Liver (tissue), 8 donors: ENCODE measurements at regions not wholly inside any gene's neighbourhood (a gene's known extent, or its start where the extent isn't known, plus 50 kb on each side); places are given as distances from the start of the nearest gene placed in this dataset.

Experiments used
- DNase-seq: peaks from one replicate; pipeline ENCODE4 v3.0.0-alpha.2; 2017; ENCODE audit warnings: low spot score
- H3K27ac ChIP-seq, 2 donors: one replicate each; pipeline ENCODE4 v1.7.0; 2013; ENCODE audit warnings: inconsistent platforms in 2 of 2, low read length in 2 of 2, control low read depth in 1 of 2, low read depth in 1 of 2, mild to moderate bottlenecking in 1 of 2
- H3K27me3 ChIP-seq, 4 donors: one replicate each; pipeline versions ENCODE4 v1.6.1 to v1.7.0; 2013; ENCODE audit warnings: low read length in 3 of 4, inconsistent platforms in 1 of 4, mild to moderate bottlenecking in 1 of 4, moderate library complexity in 1 of 4; ENCODE audit not compliant: control insufficient read depth in 4 of 4, insufficient read depth in 4 of 4
- H3K36me3 ChIP-seq, 4 donors: one replicate each; pipeline versions ENCODE4 v1.6.1 to v1.7.0; 2013; ENCODE audit warnings: low read length in 3 of 4, mild to moderate bottlenecking in 3 of 4, low read depth in 1 of 4, moderate library complexity in 1 of 4; ENCODE audit not compliant: control insufficient read depth in 4 of 4, insufficient read depth in 3 of 4
- H3K4me1 ChIP-seq, 4 donors: one replicate each; pipeline versions ENCODE4 v1.6.1 to v1.7.0; 2013; ENCODE audit warnings: low read length in 3 of 4, mild to moderate bottlenecking in 3 of 4, moderate library complexity in 1 of 4; ENCODE audit not compliant: control insufficient read depth in 4 of 4, insufficient read depth in 4 of 4
- H3K4me3 ChIP-seq, 3 donors: one replicate each; pipeline versions ENCODE4 v1.6.1 to v1.7.0; 2013; ENCODE audit warnings: low read length in 3 of 3, control low read depth in 1 of 3, low read depth in 1 of 3, mild to moderate bottlenecking in 1 of 3
- H3K9ac ChIP-seq, 2 donors: one replicate each; pipeline ENCODE4 v1.7.0; 2013; ENCODE audit warnings: low read length in 2 of 2, mild to moderate bottlenecking in 2 of 2, moderate library complexity in 2 of 2, control low read depth in 1 of 2, low read depth in 1 of 2
- H3K9me3 ChIP-seq, 4 donors: one replicate each; pipeline versions ENCODE4 v1.6.1 to v1.7.0; 2013; ENCODE audit warnings: low read length in 3 of 4; ENCODE audit not compliant: control insufficient read depth in 4 of 4
- FOXA1 ChIP-seq: IDR thresholded peaks from 2 replicates; pipeline ENCODE4 v1.6.1; 2016; ENCODE audit warnings: antibody characterized with exemption
- FOXA2 ChIP-seq: IDR thresholded peaks from 2 replicates; pipeline ENCODE4 v1.6.1; 2016; ENCODE audit warnings: antibody characterized with exemption
- HNF4G ChIP-seq: IDR thresholded peaks from 2 replicates; pipeline ENCODE4 v1.6.1; 2016; ENCODE audit warnings: antibody characterized with exemption
- JUND ChIP-seq, 2 donors: IDR thresholded peaks; 2 replicates each; pipeline ENCODE4 v1.6.1; 2016; ENCODE audit warnings: antibody characterized with exemption in 2 of 2
- NR2F2 ChIP-seq: IDR thresholded peaks from 2 replicates; pipeline ENCODE4 v1.6.1; 2016; ENCODE audit warnings: antibody characterized with exemption
- RAD21 ChIP-seq, 2 donors: IDR thresholded peaks; 2 replicates each; pipeline ENCODE4 v1.6.1; 2016; ENCODE audit warnings: antibody characterized with exemption in 2 of 2, mild to moderate bottlenecking in 2 of 2
- RXRA ChIP-seq, 2 donors: IDR thresholded peaks; 2 replicates each; pipeline ENCODE4 v1.6.1; 2017 to 2018; ENCODE audit warnings: antibody characterized with exemption in 2 of 2, mild to moderate bottlenecking in 1 of 2
- SP1 ChIP-seq: IDR thresholded peaks from 2 replicates; pipeline ENCODE4 v1.6.1; 2018; ENCODE audit warnings: antibody characterized with exemption, mild to moderate bottlenecking
- TAF1 ChIP-seq: conservative IDR thresholded peaks from 2 replicates; pipeline ENCODE4 v1.6.1; 2016; ENCODE audit warnings: antibody characterized with exemption, mild to moderate bottlenecking
- WGBS: extraction: QIAGEN DNeasy Blood & Tissue Kit; methylation state at CpG from one replicate; pipeline ENCODE4 v1.1.7; 2013; 5-methylcytosine and 5-hydroxymethylcytosine counted together
- TF ChIP-seq, protein P1 (sequence below): IDR thresholded peaks from 2 replicates; pipeline ENCODE4 v1.6.1; 2016; ENCODE audit warnings: antibody characterized with exemption
- TF ChIP-seq, protein P2 (sequence below): IDR thresholded peaks from 2 replicates; pipeline ENCODE4 v1.6.1; 2016; ENCODE audit warnings: antibody characterized with exemption
- TF ChIP-seq, protein P3 (sequence below): fragments of 150-350 bp; IDR thresholded peaks from 2 replicates; pipeline ENCODE4 v1.5.1; 2017; ENCODE audit warnings: improper control_type of control experiment, low read depth, low read length; ENCODE audit not compliant: missing input control
- TF ChIP-seq, protein P4 (sequence below): IDR thresholded peaks from 2 replicates; pipeline ENCODE4 v1.6.1; 2016; ENCODE audit warnings: antibody characterized with exemption
- TF ChIP-seq, protein P5 (sequence below): IDR thresholded peaks from 2 replicates; pipeline ENCODE4 v1.6.1; 2016; ENCODE audit warnings: antibody characterized with exemption, mild to moderate bottlenecking
- donor health status: healthy.
- donor health status: healthy.
- donor health status: healthy.
- donor health status: healthy.
- donor health status: healthy.

DNA sequence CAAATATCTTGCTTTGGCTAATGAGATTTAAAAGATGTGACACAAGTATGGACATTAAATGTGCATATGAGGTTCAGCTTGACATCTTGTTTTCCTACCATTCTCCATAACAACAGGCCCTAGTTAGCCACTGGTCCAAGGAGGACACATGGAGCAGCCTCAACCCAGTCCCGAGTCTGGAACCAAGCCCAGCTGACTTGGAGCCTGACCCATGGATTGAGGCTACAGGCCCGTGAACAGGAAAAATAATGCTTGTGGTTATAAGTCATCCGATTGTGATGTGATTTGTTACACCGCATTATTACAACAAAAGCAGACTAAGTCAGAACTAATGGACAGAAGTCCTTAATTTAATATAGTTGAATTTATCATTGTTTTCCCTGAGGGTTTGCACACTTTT, 123.2 kb upstream of the BANK1 start:
- DNase-seq: no peak
- H3K27me3 ChIP-seq: no peaks in the 10 kb centered on the region
- H3K4me3 ChIP-seq: no peak overlapping the region
- H3K9me3 ChIP-seq: peaks cover 0 to 2% (median 0%) of the 10 kb centered on the region in 4 donors
- H3K4me1 ChIP-seq: no peaks in the 10 kb centered on the region
- H3K9ac ChIP-seq: no peak overlapping the region
- WGBS: 90% methylated on average over 4 of the region's 4 CpGs
- no peak for TF ChIP-seq TAF1
- no peak for TF ChIP-seq NR2F2
- TF ChIP-seq, protein P1, sequence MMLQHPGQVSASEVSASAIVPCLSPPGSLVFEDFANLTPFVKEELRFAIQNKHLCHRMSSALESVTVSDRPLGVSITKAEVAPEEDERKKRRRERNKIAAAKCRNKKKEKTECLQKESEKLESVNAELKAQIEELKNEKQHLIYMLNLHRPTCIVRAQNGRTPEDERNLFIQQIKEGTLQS: no peak
- no peak for TF ChIP-seq JUND (IDR thresholded peaks at IDR 0.05)
- no peak for TF ChIP-seq RXRA (IDR thresholded peaks at IDR 0.05)
- no peak overlapping the region for H3K27ac ChIP-seq
- no peaks in the 10 kb centered on the region for H3K36me3 ChIP-seq

DNA sequence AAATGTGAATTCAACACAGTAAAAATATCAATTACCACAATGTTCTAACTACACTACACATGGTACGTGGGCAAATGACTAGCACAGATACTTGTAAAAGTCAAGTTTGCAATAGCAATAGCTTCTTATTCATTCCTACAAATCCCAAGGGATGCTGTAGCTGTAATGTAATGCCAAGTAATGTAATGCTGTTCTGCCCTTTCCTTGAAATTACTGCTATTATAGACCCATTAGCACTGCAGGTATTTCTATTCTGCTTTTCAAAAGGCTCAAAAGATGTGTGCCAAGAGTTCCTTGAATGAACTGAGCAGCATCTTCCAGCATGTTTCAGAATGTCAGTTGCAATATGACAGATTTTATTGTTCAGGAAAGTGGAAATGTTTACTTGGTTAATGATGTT, 129.9 kb upstream of the BANK1 start:
- Histone ChIP-seq H3K36me3 (no peaks in the 10 kb centered on the region), H3K27me3 (no peaks in the 10 kb centered on the region), H3K27ac (no peak overlapping the region), H3K4me3 (no peak overlapping the region), H3K4me1 (no peaks in the 10 kb centered on the region), H3K9me3 (no peaks in the 10 kb centered on the region), H3K9ac (no peak overlapping the region)
- WGBS: 0% methylated on average over 1 of the region's 1 CpG
- TF ChIP-seq, protein P2, sequence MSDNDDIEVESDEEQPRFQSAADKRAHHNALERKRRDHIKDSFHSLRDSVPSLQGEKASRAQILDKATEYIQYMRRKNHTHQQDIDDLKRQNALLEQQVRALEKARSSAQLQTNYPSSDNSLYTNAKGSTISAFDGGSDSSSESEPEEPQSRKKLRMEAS: no peak
- TF ChIP-seq, protein P3, sequence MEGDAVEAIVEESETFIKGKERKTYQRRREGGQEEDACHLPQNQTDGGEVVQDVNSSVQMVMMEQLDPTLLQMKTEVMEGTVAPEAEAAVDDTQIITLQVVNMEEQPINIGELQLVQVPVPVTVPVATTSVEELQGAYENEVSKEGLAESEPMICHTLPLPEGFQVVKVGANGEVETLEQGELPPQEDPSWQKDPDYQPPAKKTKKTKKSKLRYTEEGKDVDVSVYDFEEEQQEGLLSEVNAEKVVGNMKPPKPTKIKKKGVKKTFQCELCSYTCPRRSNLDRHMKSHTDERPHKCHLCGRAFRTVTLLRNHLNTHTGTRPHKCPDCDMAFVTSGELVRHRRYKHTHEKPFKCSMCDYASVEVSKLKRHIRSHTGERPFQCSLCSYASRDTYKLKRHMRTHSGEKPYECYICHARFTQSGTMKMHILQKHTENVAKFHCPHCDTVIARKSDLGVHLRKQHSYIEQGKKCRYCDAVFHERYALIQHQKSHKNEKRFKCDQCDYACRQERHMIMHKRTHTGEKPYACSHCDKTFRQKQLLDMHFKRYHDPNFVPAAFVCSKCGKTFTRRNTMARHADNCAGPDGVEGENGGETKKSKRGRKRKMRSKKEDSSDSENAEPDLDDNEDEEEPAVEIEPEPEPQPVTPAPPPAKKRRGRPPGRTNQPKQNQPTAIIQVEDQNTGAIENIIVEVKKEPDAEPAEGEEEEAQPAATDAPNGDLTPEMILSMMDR: no peak
- TF ChIP-seq RXRA (IDR thresholded peaks at IDR 0.05): no peak
- TF ChIP-seq NR2F2: no peak
- TF ChIP-seq, protein P1: no peak
- TF ChIP-seq, protein P4, sequence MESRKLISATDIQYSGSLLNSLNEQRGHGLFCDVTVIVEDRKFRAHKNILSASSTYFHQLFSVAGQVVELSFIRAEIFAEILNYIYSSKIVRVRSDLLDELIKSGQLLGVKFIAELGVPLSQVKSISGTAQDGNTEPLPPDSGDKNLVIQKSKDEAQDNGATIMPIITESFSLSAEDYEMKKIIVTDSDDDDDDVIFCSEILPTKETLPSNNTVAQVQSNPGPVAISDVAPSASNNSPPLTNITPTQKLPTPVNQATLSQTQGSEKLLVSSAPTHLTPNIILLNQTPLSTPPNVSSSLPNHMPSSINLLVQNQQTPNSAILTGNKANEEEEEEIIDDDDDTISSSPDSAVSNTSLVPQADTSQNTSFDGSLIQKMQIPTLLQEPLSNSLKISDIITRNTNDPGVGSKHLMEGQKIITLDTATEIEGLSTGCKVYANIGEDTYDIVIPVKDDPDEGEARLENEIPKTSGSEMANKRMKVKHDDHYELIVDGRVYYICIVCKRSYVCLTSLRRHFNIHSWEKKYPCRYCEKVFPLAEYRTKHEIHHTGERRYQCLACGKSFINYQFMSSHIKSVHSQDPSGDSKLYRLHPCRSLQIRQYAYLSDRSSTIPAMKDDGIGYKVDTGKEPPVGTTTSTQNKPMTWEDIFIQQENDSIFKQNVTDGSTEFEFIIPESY: no peak
- TF ChIP-seq HNF4G: no peak
- no peak for TF ChIP-seq SP1
- TF ChIP-seq RAD21 (IDR thresholded peaks at IDR 0.05): no peak
- TF ChIP-seq, protein P5, sequence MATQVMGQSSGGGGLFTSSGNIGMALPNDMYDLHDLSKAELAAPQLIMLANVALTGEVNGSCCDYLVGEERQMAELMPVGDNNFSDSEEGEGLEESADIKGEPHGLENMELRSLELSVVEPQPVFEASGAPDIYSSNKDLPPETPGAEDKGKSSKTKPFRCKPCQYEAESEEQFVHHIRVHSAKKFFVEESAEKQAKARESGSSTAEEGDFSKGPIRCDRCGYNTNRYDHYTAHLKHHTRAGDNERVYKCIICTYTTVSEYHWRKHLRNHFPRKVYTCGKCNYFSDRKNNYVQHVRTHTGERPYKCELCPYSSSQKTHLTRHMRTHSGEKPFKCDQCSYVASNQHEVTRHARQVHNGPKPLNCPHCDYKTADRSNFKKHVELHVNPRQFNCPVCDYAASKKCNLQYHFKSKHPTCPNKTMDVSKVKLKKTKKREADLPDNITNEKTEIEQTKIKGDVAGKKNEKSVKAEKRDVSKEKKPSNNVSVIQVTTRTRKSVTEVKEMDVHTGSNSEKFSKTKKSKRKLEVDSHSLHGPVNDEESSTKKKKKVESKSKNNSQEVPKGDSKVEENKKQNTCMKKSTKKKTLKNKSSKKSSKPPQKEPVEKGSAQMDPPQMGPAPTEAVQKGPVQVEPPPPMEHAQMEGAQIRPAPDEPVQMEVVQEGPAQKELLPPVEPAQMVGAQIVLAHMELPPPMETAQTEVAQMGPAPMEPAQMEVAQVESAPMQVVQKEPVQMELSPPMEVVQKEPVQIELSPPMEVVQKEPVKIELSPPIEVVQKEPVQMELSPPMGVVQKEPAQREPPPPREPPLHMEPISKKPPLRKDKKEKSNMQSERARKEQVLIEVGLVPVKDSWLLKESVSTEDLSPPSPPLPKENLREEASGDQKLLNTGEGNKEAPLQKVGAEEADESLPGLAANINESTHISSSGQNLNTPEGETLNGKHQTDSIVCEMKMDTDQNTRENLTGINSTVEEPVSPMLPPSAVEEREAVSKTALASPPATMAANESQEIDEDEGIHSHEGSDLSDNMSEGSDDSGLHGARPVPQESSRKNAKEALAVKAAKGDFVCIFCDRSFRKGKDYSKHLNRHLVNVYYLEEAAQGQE: no peak
- TF ChIP-seq TAF1: no peak
- no peak for TF ChIP-seq FOXA2
- no peak for TF ChIP-seq FOXA1
- TF ChIP-seq JUND (IDR thresholded peaks at IDR 0.05): no peak
- no peak for DNase-seq
